ENCODE measurements at regions not wholly inside any gene's neighbourhood (a gene's known extent, or its start where the extent isn't known, plus 50 kb on each side); places are given as distances from the start of the nearest gene placed in this dataset.

DNA sequence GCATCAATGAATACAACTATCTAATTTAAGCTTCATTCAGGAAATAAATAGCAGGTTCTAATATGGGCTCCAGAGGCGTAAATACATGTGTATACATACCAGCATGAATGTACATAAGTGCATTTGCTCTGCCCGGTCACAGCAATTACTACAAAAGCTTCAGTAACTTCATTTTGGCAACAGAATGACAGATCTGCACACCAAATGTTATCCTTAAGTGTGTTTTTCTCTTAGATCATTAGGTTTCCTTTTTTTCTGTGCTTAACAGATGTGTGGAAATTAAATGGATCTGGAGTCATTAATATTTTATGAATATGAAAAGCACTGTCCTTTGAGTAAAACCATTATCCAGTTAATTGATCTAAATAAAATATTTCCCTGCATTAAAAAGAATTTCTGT lies 159.0 kb upstream of the MEOX2 start:
- no peak for DNase-seq
- TF ChIP-seq CTCF (IDR thresholded peaks at IDR 0.05): no peak

GRCh38 chr7:15839416-15840100 lies 153.1 kb upstream of the MEOX2 start:
- H3K9me3 Mint-ChIP-seq: no peaks in the 10 kb centered on the region
- peak overlapping the region; percentile 83 for H3K4me3 Mint-ChIP-seq
- TF ChIP-seq CTCF (IDR thresholded peaks at IDR 0.05): no peak
- H3K36me3 Mint-ChIP-seq (ENCODE audit: low read depth): no peaks in the 10 kb centered on the region
- peaks cover 38% of the 10 kb centered on the region for H3K4me1 Mint-ChIP-seq (ENCODE audit: low read depth)
- H3K27ac Mint-ChIP-seq: peak overlapping the region; percentile 53; the same call in 1 of the 2 replicates
- DNase-seq: no peak
- no peaks in the 10 kb centered on the region for H3K27me3 Mint-ChIP-seq (ENCODE audit: insufficient read depth)

More for the DNA sequence above, 159.0 kb upstream of the MEOX2 start:
- Mint-ChIP-seq H3K27ac (no peak overlapping the region), H3K4me3 (no peak overlapping the region), H3K27me3 (ENCODE audit: insufficient read depth) (no peaks in the 10 kb centered on the region), H3K36me3 (ENCODE audit: low read depth) (no peaks in the 10 kb centered on the region), H3K9me3 (no peaks in the 10 kb centered on the region), H3K4me1 (ENCODE audit: low read depth) (peaks cover 16% of the 10 kb centered on the region)

- Mint-ChIP-seq H3K4me1 (ENCODE audit: low read depth) (peaks cover 38% of the 10 kb centered on the region), H3K4me3 (no peak overlapping the region), H3K27ac (no peak overlapping the region), H3K27me3 (ENCODE audit: insufficient read depth) (no peaks in the 10 kb centered on the region), H3K9me3 (no peaks in the 10 kb centered on the region), H3K36me3 (ENCODE audit: low read depth) (no peaks in the 10 kb centered on the region)
- TF ChIP-seq CTCF (IDR thresholded peaks at IDR 0.05): no peak
- no peak for DNase-seq
Measured at GRCh38 chr7:15838265-15838664, 151.8 kb upstream of the MEOX2 start.

DNA sequence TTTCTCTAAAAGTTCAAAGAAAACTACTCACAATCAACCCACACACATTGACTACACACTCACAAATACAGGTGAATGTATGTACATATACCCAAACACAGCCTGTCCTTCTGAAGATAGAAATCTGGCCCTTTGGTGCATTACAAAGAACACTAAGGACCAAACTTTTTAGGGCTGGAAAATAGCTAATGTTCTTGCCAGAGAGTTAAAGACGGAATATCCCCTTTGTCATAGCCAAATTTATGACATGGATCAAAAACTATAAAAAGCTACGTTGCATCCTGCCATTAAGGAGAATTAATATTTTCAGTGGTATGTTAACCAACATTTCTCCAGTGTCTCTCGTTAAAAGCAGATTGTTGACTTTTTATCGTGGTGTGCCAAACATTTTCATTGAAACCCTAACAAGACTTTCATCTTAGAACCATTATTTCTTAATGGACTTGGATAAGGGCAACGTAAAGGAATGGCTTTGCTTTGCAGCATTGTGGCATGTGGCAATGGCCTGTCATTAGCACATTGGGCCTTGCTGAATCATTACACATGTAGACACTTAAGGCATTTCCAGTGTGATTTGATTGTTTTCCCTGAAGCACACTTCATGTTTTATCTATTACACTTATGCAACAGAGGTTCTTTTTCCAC lies 150.9 kb upstream of the MEOX2 start:
- Mint-ChIP-seq H3K4me1 (ENCODE audit: low read depth) (peaks cover 38% of the 10 kb centered on the region), H3K4me3 (no peak overlapping the region)
- DNase-seq: no peak

GRCh38 chr7:15836651-15837050 lies 150.2 kb upstream of the MEOX2 start:
- no peak for TF ChIP-seq CTCF (IDR thresholded peaks at IDR 0.05)
- H3K27ac Mint-ChIP-seq: no peak overlapping the region
- H3K9me3 Mint-ChIP-seq: no peaks in the 10 kb centered on the region
- H3K4me3 Mint-ChIP-seq: no peak overlapping the region
- H3K4me1 Mint-ChIP-seq (ENCODE audit: low read depth): peaks cover 38% of the 10 kb centered on the region
- no peaks in the 10 kb centered on the region for H3K27me3 Mint-ChIP-seq (ENCODE audit: insufficient read depth)
- no peaks in the 10 kb centered on the region for H3K36me3 Mint-ChIP-seq (ENCODE audit: low read depth)
- no peak for DNase-seq

More for the DNA sequence above, 150.9 kb upstream of the MEOX2 start:
- Mint-ChIP-seq H3K27ac (no peak overlapping the region), H3K27me3 (ENCODE audit: insufficient read depth) (no peaks in the 10 kb centered on the region), H3K9me3 (no peaks in the 10 kb centered on the region), H3K36me3 (ENCODE audit: low read depth) (no peaks in the 10 kb centered on the region)
- TF ChIP-seq CTCF (IDR thresholded peaks at IDR 0.05): no peak

All from HFFc6 (cell line).